ENCODE measurements at regions not wholly inside any gene's neighbourhood (a gene's known extent, or its start where the extent isn't known, plus 50 kb on each side); places are given as distances from the start of the nearest gene placed in this dataset.

GRCh38 chr7:127512663-127513062 lies 72.7 kb downstream of the GCC1 start:
- POLR2A ChIA-PET = no interaction called here
- no peaks in the 10 kb centered on the region for H4K20me1 ChIP-seq (ENCODE audit: insufficient read depth, low read length)
- no TSS peak for BruUV-seq (replicated peaks)

GRCh38 chr7:127504715-127505114 lies 80.7 kb downstream of the GCC1 start:
- ChIA-PET POLR2A (interaction anchor here (0.6 kb wide), 1 partner anchor 28 kb away, joined by 3 read pairs; no protein-coding TSS in a partner anchor), CTCF (ENCODE audit: unreplicated experiment) (no interaction called here)
- H3K4me1 ChIP-seq (ENCODE audit: insufficient read depth, low read length, poor library complexity, severe bottlenecking) = no peaks in the 10 kb centered on the region

More at GRCh38 chr7:127512663-127513062, 72.7 kb downstream of the GCC1 start:
- Histone ChIP-seq H3K9me2 (ENCODE audit: insufficient read depth, low read length) (no peaks in the 10 kb centered on the region), H3K36me3 (ENCODE audit: insufficient read depth, low read length) (no peaks in the 10 kb centered on the region), H3K79me2 (ENCODE audit: insufficient read depth, low read depth, low read length) (no peaks in the 10 kb centered on the region), H3K4me1 (ENCODE audit: insufficient read depth, low read length, poor library complexity, severe bottlenecking) (no peaks in the 10 kb centered on the region), H3K9me3 (ENCODE audit: low read length) (no peaks in the 10 kb centered on the region), H3K4me2 (ENCODE audit: low read length) (no peak overlapping the region), H3K4me3 (ENCODE audit: low read depth, low read length, poor library complexity, severe bottlenecking) (no peak overlapping the region), H3K27ac (ENCODE audit: low read depth, low read length, poor library complexity, severe bottlenecking) (no peak overlapping the region), H2AFZ (ENCODE audit: low read length) (no peak overlapping the region)
- intact Hi-C loops (cut with micrococcal nuclease; ENCODE audit: unreplicated experiment) = no loop called here
- TF ChIP-seq EZH2phosphoT487 (IDR thresholded peaks at IDR 0.05; ENCODE audit: borderline replicate concordance, low read depth, low read length) (no peak), CTCF (conservative IDR thresholded peaks at IDR 0.05; ENCODE audit: low read length) (no peak)
- CTCF ChIA-PET (ENCODE audit: unreplicated experiment) = no interaction called here
- no peak for DNase-seq (ENCODE audit: low spot score)

GRCh38 chr7:127501817-127502216 lies 83.6 kb downstream of the GCC1 start:
- H3K36me3 ChIP-seq (ENCODE audit: insufficient read depth, low read length) = no peaks in the 10 kb centered on the region
- no peak overlapping the region for H2AFZ ChIP-seq (ENCODE audit: low read length)
- no peak overlapping the region for H3K4me3 ChIP-seq (ENCODE audit: low read depth, low read length, poor library complexity, severe bottlenecking)
- H3K4me1 ChIP-seq (ENCODE audit: insufficient read depth, low read length, poor library complexity, severe bottlenecking) = no peaks in the 10 kb centered on the region
- no peak overlapping the region for H3K4me2 ChIP-seq (ENCODE audit: low read length)
- CTCF ChIA-PET (ENCODE audit: unreplicated experiment) = no interaction called here
- no TSS peak for BruUV-seq (replicated peaks)
- no peaks in the 10 kb centered on the region for H4K20me1 ChIP-seq (ENCODE audit: insufficient read depth, low read length)
- intact Hi-C loops (cut with micrococcal nuclease; ENCODE audit: unreplicated experiment) = no loop called here
- POLR2A ChIA-PET = no interaction called here
- no peaks in the 10 kb centered on the region for H3K9me3 ChIP-seq (ENCODE audit: low read length)
- H3K79me2 ChIP-seq (ENCODE audit: insufficient read depth, low read depth, low read length) = no peaks in the 10 kb centered on the region
- H3K27ac ChIP-seq (ENCODE audit: low read depth, low read length, poor library complexity, severe bottlenecking) = no peak overlapping the region
- TF ChIP-seq EZH2phosphoT487 (IDR thresholded peaks at IDR 0.05; ENCODE audit: borderline replicate concordance, low read depth, low read length) (no peak), CTCF (conservative IDR thresholded peaks at IDR 0.05; ENCODE audit: low read length) (no peak)
- no peak for DNase-seq (ENCODE audit: low spot score)
- H3K9me2 ChIP-seq (ENCODE audit: insufficient read depth, low read length) = no peaks in the 10 kb centered on the region

More at GRCh38 chr7:127504715-127505114, 80.7 kb downstream of the GCC1 start:
- TF ChIP-seq CTCF (conservative IDR thresholded peaks at IDR 0.05; ENCODE audit: low read length) = peak; percentile 79
- TF ChIP-seq EZH2phosphoT487 (IDR thresholded peaks at IDR 0.05; ENCODE audit: borderline replicate concordance, low read depth, low read length) = no peak
- Histone ChIP-seq H3K9me2 (ENCODE audit: insufficient read depth, low read length) (no peaks in the 10 kb centered on the region), H3K4me3 (ENCODE audit: low read depth, low read length, poor library complexity, severe bottlenecking) (no peak overlapping the region), H3K36me3 (ENCODE audit: insufficient read depth, low read length) (no peaks in the 10 kb centered on the region), H3K79me2 (ENCODE audit: insufficient read depth, low read depth, low read length) (no peaks in the 10 kb centered on the region), H2AFZ (ENCODE audit: low read length) (no peak overlapping the region), H4K20me1 (ENCODE audit: insufficient read depth, low read length) (no peaks in the 10 kb centered on the region), H3K27ac (ENCODE audit: low read depth, low read length, poor library complexity, severe bottlenecking) (no peak overlapping the region), H3K4me2 (ENCODE audit: low read length) (no peak overlapping the region), H3K9me3 (ENCODE audit: low read length) (no peaks in the 10 kb centered on the region)
- peak; percentile 32 for DNase-seq (ENCODE audit: low spot score)
- intact Hi-C loops (cut with micrococcal nuclease; ENCODE audit: unreplicated experiment) = no loop called here
- BruUV-seq (replicated peaks) = no TSS peak
